ENCODE measurements at regions not wholly inside any gene's neighbourhood (a gene's known extent, or its start where the extent isn't known, plus 50 kb on each side); places are given as distances from the start of the nearest gene placed in this dataset.

DNA sequence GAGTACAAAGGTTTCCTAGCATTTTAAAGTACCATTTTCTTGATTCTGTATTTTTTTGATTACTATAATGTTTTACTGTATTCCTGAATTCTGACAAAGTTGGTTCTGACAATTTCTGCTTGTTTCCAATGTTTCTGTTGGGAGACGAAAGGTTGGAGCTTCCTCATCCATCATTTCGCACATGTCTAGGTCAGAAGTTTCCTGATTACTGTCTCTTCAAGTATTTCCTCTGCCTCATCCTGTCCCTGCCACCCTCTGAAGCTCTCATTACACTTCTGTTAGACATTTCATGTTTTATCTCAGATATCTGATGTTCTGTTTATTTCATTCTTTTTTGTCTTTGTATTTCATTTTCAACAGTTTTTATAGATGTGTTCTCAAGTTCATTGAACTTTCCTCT, 895.8 kb downstream of the TSN start:
- H3K36me3 Mint-ChIP-seq: no peaks in the 10 kb centered on the region
- Histone ChIP-seq H3K27me3 (no peaks in the 10 kb centered on the region), H2AFZ (replicated peaks) (no peak overlapping the region), H3K36me3 (no peaks in the 10 kb centered on the region), H3K4me3 (no peak overlapping the region), H3K4me2 (no peak overlapping the region), H3K4me1 (no peaks in the 10 kb centered on the region), H3K9me3 (ENCODE audit: low read depth) (no peaks in the 10 kb centered on the region), H3K9ac (no peak overlapping the region), H3K79me2 (ENCODE audit: low read depth) (no peaks in the 10 kb centered on the region), H3F3A (ENCODE audit: low read depth) (no peaks in the 10 kb centered on the region), H4K20me1 (ENCODE audit: low read depth) (no peaks in the 10 kb centered on the region), H3K27ac (no peak overlapping the region)
- no peak for DNase-seq (ENCODE audit: low spot score)
- no peaks in the 10 kb centered on the region for H3K27me3 Mint-ChIP-seq (ENCODE audit: insufficient read depth, low read depth)
- no peaks in the 10 kb centered on the region for H3K9me3 Mint-ChIP-seq
- H3K4me1 Mint-ChIP-seq: no peaks in the 10 kb centered on the region
- no peak overlapping the region for H3K27ac Mint-ChIP-seq
- no peak overlapping the region for H3K4me3 Mint-ChIP-seq
- TF ChIP-seq, protein P1, sequence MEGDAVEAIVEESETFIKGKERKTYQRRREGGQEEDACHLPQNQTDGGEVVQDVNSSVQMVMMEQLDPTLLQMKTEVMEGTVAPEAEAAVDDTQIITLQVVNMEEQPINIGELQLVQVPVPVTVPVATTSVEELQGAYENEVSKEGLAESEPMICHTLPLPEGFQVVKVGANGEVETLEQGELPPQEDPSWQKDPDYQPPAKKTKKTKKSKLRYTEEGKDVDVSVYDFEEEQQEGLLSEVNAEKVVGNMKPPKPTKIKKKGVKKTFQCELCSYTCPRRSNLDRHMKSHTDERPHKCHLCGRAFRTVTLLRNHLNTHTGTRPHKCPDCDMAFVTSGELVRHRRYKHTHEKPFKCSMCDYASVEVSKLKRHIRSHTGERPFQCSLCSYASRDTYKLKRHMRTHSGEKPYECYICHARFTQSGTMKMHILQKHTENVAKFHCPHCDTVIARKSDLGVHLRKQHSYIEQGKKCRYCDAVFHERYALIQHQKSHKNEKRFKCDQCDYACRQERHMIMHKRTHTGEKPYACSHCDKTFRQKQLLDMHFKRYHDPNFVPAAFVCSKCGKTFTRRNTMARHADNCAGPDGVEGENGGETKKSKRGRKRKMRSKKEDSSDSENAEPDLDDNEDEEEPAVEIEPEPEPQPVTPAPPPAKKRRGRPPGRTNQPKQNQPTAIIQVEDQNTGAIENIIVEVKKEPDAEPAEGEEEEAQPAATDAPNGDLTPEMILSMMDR (IDR thresholded peaks at IDR 0.05): no peak

DNA sequence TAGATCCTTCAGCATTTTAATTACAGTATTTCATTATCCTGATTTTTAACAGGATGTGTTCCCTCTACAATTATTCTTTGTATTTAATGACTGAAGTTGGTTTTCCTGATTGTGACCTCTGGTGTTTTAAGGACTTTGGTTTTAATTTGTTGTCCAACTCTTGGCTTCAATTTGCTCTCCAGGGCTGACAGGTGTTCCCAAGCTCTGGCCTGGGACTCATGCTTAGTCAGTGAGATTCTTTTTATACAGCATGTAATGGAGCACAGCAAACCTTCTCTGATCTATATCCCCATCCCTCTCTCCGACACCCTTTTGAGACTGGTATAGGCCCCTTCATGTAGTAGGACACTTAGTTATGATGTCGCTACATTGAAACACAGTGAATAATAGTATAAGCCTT, 896.3 kb downstream of the TSN start:
- Histone ChIP-seq H3K79me2 (ENCODE audit: low read depth) (no peaks in the 10 kb centered on the region), H3K27me3 (no peaks in the 10 kb centered on the region), H3K27ac (no peak overlapping the region), H3K4me2 (no peak overlapping the region), H2AFZ (replicated peaks) (no peak overlapping the region), H3K9me3 (ENCODE audit: low read depth) (no peaks in the 10 kb centered on the region), H3K9ac (no peak overlapping the region), H3K4me3 (no peak overlapping the region), H3K4me1 (no peaks in the 10 kb centered on the region), H4K20me1 (ENCODE audit: low read depth) (no peaks in the 10 kb centered on the region), H3K36me3 (no peaks in the 10 kb centered on the region), H3F3A (ENCODE audit: low read depth) (no peaks in the 10 kb centered on the region)
- Mint-ChIP-seq H3K4me3 (no peak overlapping the region), H3K9me3 (no peaks in the 10 kb centered on the region), H3K36me3 (no peaks in the 10 kb centered on the region), H3K27ac (no peak overlapping the region), H3K4me1 (no peaks in the 10 kb centered on the region), H3K27me3 (ENCODE audit: insufficient read depth, low read depth) (no peaks in the 10 kb centered on the region)
- no peak for TF ChIP-seq EZH2phosphoT487 (IDR thresholded peaks at IDR 0.05)
- TF ChIP-seq, protein P1 (IDR thresholded peaks at IDR 0.05): no peak
- TF ChIP-seq EZH2 (IDR thresholded peaks at IDR 0.05): no peak
- DNase-seq (ENCODE audit: low spot score): no peak

DNA sequence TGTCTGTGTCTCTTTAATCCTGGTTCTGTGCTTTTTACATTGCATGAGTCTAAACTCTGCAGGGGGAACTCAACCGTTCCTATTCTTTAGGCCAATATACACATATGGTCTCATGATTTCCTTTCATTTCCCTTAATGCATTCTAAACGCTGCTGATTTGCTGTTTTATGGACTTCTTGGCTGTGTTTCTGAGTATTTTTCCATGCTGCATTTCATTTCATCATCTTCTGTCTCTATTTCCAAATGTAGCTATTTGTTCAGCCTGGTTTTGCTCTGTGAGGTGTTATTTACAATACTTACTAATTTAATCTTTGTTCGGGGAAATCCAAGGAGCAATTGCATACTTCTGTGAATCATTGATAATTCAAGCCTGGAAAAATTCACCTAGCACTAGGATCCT, 897.2 kb downstream of the TSN start:
- Histone ChIP-seq H3K9me3 (ENCODE audit: low read depth) (no peaks in the 10 kb centered on the region), H3K36me3 (no peaks in the 10 kb centered on the region), H3F3A (ENCODE audit: low read depth) (no peaks in the 10 kb centered on the region), H3K9ac (no peak overlapping the region), H2AFZ (replicated peaks) (no peak overlapping the region), H3K79me2 (ENCODE audit: low read depth) (no peaks in the 10 kb centered on the region), H3K4me3 (no peak overlapping the region), H3K27me3 (no peaks in the 10 kb centered on the region), H4K20me1 (ENCODE audit: low read depth) (no peaks in the 10 kb centered on the region), H3K4me1 (no peaks in the 10 kb centered on the region), H3K4me2 (no peak overlapping the region), H3K27ac (no peak overlapping the region)
- no peak for DNase-seq (ENCODE audit: low spot score)
- no peaks in the 10 kb centered on the region for H3K9me3 Mint-ChIP-seq
- TF ChIP-seq EZH2phosphoT487 (IDR thresholded peaks at IDR 0.05): no peak
- TF ChIP-seq, protein P1 (IDR thresholded peaks at IDR 0.05): no peak
- TF ChIP-seq EZH2 (IDR thresholded peaks at IDR 0.05): no peak
- no peak overlapping the region for H3K4me3 Mint-ChIP-seq
- no peak overlapping the region for H3K27ac Mint-ChIP-seq
- no peaks in the 10 kb centered on the region for H3K4me1 Mint-ChIP-seq
- no peaks in the 10 kb centered on the region for H3K36me3 Mint-ChIP-seq
- H3K27me3 Mint-ChIP-seq (ENCODE audit: insufficient read depth, low read depth): no peaks in the 10 kb centered on the region

DNA sequence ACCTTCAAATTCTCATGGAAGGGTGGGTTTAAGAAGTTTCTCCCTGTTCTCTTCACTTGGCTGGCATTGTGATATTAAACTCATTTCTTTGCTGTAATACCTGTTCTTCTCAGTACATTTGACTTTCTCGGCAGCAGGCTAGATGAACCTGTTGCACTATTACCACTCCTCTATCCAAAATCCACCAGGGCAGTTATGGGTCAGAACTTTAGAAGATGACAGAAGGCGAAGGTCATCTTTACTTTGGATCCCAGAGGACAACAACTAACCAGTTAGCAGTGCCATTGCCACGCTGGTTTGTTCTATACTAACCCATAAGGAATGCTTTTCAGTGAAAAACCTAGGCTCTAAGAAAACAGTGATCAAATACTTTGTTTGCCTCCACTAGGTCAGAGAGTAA, 901.0 kb downstream of the TSN start:
- H3K79me2 ChIP-seq (ENCODE audit: low read depth): no peaks in the 10 kb centered on the region
- peaks cover 7% of the 10 kb centered on the region for H3K4me1 Mint-ChIP-seq
- peaks cover 17% of the 10 kb centered on the region for H3K4me1 ChIP-seq

More for the DNA sequence above, 901.0 kb downstream of the TSN start:
- Mint-ChIP-seq H3K27me3 (ENCODE audit: insufficient read depth, low read depth) (no peaks in the 10 kb centered on the region), H3K4me3 (no peak overlapping the region), H3K27ac (no peak overlapping the region), H3K9me3 (no peaks in the 10 kb centered on the region), H3K36me3 (no peaks in the 10 kb centered on the region)
- Histone ChIP-seq H3K4me2 (no peak overlapping the region), H3K27ac (no peak overlapping the region), H4K20me1 (ENCODE audit: low read depth) (no peaks in the 10 kb centered on the region), H3K36me3 (no peaks in the 10 kb centered on the region), H3K27me3 (no peaks in the 10 kb centered on the region), H3K4me3 (no peak overlapping the region), H2AFZ (replicated peaks) (no peak overlapping the region), H3K9me3 (ENCODE audit: low read depth) (no peaks in the 10 kb centered on the region), H3K9ac (no peak overlapping the region), H3F3A (ENCODE audit: low read depth) (peaks cover 17% of the 10 kb centered on the region)
- DNase-seq (ENCODE audit: low spot score): no peak
- no peak for TF ChIP-seq EZH2phosphoT487 (IDR thresholded peaks at IDR 0.05)

Measured in neural progenitor cell (in vitro differentiated cells).